ENCODE measurements at regions not wholly inside any gene's neighbourhood (a gene's known extent, or its start where the extent isn't known, plus 50 kb on each side); places are given as distances from the start of the nearest gene placed in this dataset.

DNA sequence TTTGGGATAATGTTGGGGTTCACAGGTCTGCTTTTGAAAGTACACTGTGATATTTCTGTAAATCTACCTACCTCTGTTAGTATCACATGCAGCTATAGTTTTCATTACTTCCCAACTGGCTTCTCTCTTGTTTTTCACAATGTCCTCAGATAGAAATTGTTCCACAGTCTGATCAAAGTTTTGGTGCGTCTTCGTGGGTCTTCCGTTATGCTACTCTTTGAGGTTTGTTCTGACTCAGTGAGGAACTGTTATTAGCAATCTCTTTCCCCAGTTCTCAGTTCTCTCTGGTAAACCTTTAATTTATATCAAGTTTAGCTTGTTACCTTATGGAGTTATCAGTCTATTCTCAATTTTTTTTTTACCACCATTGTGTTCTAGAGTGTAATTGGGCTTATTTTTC lies 2061.2 kb upstream of the CDH9 start:
- no peak overlapping the region for H2BK20ac ChIP-seq (ENCODE audit: low read depth, low read length, poor library complexity, severe bottlenecking)
- no peak overlapping the region for H2AFZ ChIP-seq (ENCODE audit: low read length)
- no peak overlapping the region for H2BK120ac ChIP-seq (ENCODE audit: low read depth, low read length, poor library complexity, severe bottlenecking)
- H4K20me1 ChIP-seq (ENCODE audit: control insufficient read depth, insufficient read depth, insufficient read length): no peaks in the 10 kb centered on the region
- no peaks in the 10 kb centered on the region for H3K79me1 ChIP-seq (ENCODE audit: insufficient read depth, low read depth, low read length, poor library complexity, severe bottlenecking)
- peaks cover 6 to 8% of the 10 kb centered on the region in 2 experiments for H3K4me1 Mint-ChIP-seq
- no peak overlapping the region for H3K9ac ChIP-seq (ENCODE audit: extremely low read depth, insufficient read length, low read length)
- H3K4ac ChIP-seq (ENCODE audit: low read depth, low read length): no peak overlapping the region
- H3K9me3 ChIP-seq (ENCODE audit: control insufficient read depth, low read depth, low read length): no peaks in the 10 kb centered on the region
- no peak overlapping the region for H3K23ac ChIP-seq (ENCODE audit: insufficient read length, low read depth, low read length)
- no peak overlapping the region for H3K4me3 Mint-ChIP-seq
- no CpG with 5 or more reads among the region's 3 CpGs for WGBS (ENCODE audit: extremely low coverage, insufficient read length, low lambda C conversion rate)
- H2BK12ac ChIP-seq (ENCODE audit: insufficient read length, low read depth, low read length): no peak overlapping the region
- H3K27me3 ChIP-seq (ENCODE audit: insufficient read depth, low read length): no peaks in the 10 kb centered on the region
- no peak overlapping the region for H2BK15ac ChIP-seq (ENCODE audit: low read depth, low read length)
- H3K4me2 ChIP-seq (ENCODE audit: insufficient read depth, insufficient read length, low read length): no peak overlapping the region
- no peak overlapping the region for H3K56ac ChIP-seq (ENCODE audit: insufficient read length, low read depth, low read length)
- H3K9me3 Mint-ChIP-seq: no peaks in the 10 kb centered on the region; a peak in 1 of 5 replicates
- H4K8ac ChIP-seq (replicated peaks; ENCODE audit: insufficient read length, low read depth, low read length): no peak overlapping the region
- no peak overlapping the region for H2BK5ac ChIP-seq (ENCODE audit: insufficient read length, low read length)
- H3K27ac Mint-ChIP-seq: no peak overlapping the region
- no peak overlapping the region for H4K5ac ChIP-seq (ENCODE audit: insufficient read length, low read depth, low read length)
- no peak overlapping the region for H3K27ac ChIP-seq (ENCODE audit: insufficient read length, low read depth, low read length)
- H3K23me2 ChIP-seq (ENCODE audit: insufficient read length, low read depth, low read length, poor library complexity, severe bottlenecking): no peaks in the 10 kb centered on the region
- H3K79me2 ChIP-seq (ENCODE audit: insufficient read depth, low read length): no peaks in the 10 kb centered on the region
- TF ChIP-seq, protein P1, sequence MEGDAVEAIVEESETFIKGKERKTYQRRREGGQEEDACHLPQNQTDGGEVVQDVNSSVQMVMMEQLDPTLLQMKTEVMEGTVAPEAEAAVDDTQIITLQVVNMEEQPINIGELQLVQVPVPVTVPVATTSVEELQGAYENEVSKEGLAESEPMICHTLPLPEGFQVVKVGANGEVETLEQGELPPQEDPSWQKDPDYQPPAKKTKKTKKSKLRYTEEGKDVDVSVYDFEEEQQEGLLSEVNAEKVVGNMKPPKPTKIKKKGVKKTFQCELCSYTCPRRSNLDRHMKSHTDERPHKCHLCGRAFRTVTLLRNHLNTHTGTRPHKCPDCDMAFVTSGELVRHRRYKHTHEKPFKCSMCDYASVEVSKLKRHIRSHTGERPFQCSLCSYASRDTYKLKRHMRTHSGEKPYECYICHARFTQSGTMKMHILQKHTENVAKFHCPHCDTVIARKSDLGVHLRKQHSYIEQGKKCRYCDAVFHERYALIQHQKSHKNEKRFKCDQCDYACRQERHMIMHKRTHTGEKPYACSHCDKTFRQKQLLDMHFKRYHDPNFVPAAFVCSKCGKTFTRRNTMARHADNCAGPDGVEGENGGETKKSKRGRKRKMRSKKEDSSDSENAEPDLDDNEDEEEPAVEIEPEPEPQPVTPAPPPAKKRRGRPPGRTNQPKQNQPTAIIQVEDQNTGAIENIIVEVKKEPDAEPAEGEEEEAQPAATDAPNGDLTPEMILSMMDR (conservative IDR thresholded peaks at IDR 0.05): no peak
- H2AK5ac ChIP-seq (ENCODE audit: insufficient read length, low read length): no peak overlapping the region
- H4K91ac ChIP-seq (ENCODE audit: insufficient read length, low read depth, low read length): no peak overlapping the region
- H3K4me1 ChIP-seq (ENCODE audit: insufficient read depth, low read length): no peaks in the 10 kb centered on the region
- no peaks in the 10 kb centered on the region for H3K36me3 Mint-ChIP-seq (ENCODE audit: insufficient read depth in 1 of 3, low read depth in 3 of 3)
- DNase-seq: no peak
- no peak overlapping the region for H3T11ph ChIP-seq (ENCODE audit: low read length)
- H3K27me3 Mint-ChIP-seq (ENCODE audit: low read depth): no peaks in the 10 kb centered on the region
- H3K18ac ChIP-seq (ENCODE audit: insufficient read length, low read depth, low read length): no peak overlapping the region
- no peak overlapping the region for H3K14ac ChIP-seq (ENCODE audit: insufficient read depth, low read length)

Measured in H9 (cell line).